ENCODE measurements at regions not wholly inside any gene's neighbourhood (a gene's known extent, or its start where the extent isn't known, plus 50 kb on each side); places are given as distances from the start of the nearest gene placed in this dataset.

DNA sequence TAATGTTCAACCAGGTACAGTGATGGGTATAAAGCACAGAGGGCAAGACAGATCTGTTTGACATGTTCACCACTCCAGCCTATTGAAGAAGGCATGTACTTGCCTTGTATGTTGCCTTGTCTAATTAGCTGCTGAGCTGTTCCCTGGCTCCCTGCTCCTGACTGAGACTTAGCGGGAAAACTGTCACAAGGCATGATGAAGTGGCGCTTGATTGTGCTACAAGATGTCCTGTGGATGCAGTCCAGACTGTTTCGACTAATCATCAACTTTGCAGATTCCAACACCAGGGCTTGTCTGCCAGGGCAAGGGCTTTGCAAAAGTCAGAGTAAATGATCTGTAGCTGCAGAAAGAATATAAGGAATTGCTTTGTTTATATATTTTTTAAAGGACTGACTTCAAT is 136.2 kb upstream of the NRBF2 start:
- TF ChIP-seq, protein P1, sequence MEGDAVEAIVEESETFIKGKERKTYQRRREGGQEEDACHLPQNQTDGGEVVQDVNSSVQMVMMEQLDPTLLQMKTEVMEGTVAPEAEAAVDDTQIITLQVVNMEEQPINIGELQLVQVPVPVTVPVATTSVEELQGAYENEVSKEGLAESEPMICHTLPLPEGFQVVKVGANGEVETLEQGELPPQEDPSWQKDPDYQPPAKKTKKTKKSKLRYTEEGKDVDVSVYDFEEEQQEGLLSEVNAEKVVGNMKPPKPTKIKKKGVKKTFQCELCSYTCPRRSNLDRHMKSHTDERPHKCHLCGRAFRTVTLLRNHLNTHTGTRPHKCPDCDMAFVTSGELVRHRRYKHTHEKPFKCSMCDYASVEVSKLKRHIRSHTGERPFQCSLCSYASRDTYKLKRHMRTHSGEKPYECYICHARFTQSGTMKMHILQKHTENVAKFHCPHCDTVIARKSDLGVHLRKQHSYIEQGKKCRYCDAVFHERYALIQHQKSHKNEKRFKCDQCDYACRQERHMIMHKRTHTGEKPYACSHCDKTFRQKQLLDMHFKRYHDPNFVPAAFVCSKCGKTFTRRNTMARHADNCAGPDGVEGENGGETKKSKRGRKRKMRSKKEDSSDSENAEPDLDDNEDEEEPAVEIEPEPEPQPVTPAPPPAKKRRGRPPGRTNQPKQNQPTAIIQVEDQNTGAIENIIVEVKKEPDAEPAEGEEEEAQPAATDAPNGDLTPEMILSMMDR (IDR thresholded peaks at IDR 0.05 in 2 of 3, conservative IDR thresholded peaks at IDR 0.05 in 1 of 3; ENCODE audit: borderline replicate concordance in 1 of 3, insufficient read depth in 1 of 3, low read depth in 2 of 3, low read length in 2 of 3) = no peak
- TF ChIP-seq FOSL1 (IDR thresholded peaks at IDR 0.05; ENCODE audit: low read depth) = no peak
- TF ChIP-seq EZH2 (IDR thresholded peaks at IDR 0.05) = no peak
- no peak for TF ChIP-seq POLR2AphosphoS5 (IDR thresholded peaks at IDR 0.05; ENCODE audit: low read depth, low read length)
- no peak for TF ChIP-seq POLR2A (IDR thresholded peaks at IDR 0.05; ENCODE audit: borderline replicate concordance, extremely low read depth, insufficient read depth, insufficient read length)
- TF ChIP-seq SIN3A (IDR thresholded peaks at IDR 0.05; ENCODE audit: low read depth) = no peak
- TF ChIP-seq SP1 (IDR thresholded peaks at IDR 0.05; ENCODE audit: low read depth) = no peak
- TF ChIP-seq, protein P2, sequence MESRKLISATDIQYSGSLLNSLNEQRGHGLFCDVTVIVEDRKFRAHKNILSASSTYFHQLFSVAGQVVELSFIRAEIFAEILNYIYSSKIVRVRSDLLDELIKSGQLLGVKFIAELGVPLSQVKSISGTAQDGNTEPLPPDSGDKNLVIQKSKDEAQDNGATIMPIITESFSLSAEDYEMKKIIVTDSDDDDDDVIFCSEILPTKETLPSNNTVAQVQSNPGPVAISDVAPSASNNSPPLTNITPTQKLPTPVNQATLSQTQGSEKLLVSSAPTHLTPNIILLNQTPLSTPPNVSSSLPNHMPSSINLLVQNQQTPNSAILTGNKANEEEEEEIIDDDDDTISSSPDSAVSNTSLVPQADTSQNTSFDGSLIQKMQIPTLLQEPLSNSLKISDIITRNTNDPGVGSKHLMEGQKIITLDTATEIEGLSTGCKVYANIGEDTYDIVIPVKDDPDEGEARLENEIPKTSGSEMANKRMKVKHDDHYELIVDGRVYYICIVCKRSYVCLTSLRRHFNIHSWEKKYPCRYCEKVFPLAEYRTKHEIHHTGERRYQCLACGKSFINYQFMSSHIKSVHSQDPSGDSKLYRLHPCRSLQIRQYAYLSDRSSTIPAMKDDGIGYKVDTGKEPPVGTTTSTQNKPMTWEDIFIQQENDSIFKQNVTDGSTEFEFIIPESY (IDR thresholded peaks at IDR 0.05; ENCODE audit: extremely low read depth, insufficient replicate concordance, low read length) = no peak
- TF ChIP-seq, protein P3, sequence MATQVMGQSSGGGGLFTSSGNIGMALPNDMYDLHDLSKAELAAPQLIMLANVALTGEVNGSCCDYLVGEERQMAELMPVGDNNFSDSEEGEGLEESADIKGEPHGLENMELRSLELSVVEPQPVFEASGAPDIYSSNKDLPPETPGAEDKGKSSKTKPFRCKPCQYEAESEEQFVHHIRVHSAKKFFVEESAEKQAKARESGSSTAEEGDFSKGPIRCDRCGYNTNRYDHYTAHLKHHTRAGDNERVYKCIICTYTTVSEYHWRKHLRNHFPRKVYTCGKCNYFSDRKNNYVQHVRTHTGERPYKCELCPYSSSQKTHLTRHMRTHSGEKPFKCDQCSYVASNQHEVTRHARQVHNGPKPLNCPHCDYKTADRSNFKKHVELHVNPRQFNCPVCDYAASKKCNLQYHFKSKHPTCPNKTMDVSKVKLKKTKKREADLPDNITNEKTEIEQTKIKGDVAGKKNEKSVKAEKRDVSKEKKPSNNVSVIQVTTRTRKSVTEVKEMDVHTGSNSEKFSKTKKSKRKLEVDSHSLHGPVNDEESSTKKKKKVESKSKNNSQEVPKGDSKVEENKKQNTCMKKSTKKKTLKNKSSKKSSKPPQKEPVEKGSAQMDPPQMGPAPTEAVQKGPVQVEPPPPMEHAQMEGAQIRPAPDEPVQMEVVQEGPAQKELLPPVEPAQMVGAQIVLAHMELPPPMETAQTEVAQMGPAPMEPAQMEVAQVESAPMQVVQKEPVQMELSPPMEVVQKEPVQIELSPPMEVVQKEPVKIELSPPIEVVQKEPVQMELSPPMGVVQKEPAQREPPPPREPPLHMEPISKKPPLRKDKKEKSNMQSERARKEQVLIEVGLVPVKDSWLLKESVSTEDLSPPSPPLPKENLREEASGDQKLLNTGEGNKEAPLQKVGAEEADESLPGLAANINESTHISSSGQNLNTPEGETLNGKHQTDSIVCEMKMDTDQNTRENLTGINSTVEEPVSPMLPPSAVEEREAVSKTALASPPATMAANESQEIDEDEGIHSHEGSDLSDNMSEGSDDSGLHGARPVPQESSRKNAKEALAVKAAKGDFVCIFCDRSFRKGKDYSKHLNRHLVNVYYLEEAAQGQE (IDR thresholded peaks at IDR 0.05; ENCODE audit: low read depth) = no peak

All from HCT116 (cell line).